Activated CD4-positive, alpha-beta T cell treated with anti-CD3 and anti-CD28 coated beads, Interleukin-2, amount 50 U/mL, for 4 hours (primary cell): ENCODE measurements at regions not wholly inside any gene's neighbourhood (a gene's known extent, or its start where the extent isn't known, plus 50 kb on each side); places are given as distances from the start of the nearest gene placed in this dataset.
"Not testable (repeated sequence)": the region's sequence is repeated elsewhere in the genome, so short reads cannot be mapped to it uniquely, and the experiment has no call there.

ENCODE experiments used
- DNase-seq, 2 experiments: peaks; one replicate each; pipeline ENCODE4 v3.0.0-alpha.2; 2020

GRCh38 chr6:133130863-133131262 is 110.3 kb upstream of the EYA4 start:
- DNase-seq, result no peak

GRCh38 chr6:133131621-133132465 is 109.3 kb upstream of the EYA4 start:
- DNase-seq, result no peak

GRCh38 chr6:133132466-133132971 is 108.6 kb upstream of the EYA4 start:
- DNase-seq, result no peak

- no peak for DNase-seq
These were observed 104.8 kb upstream of the EYA4 start for GRCh38 chr6:133136177-133136880.

- DNase-seq, result not testable (repeated sequence)
These were observed 93.5 kb upstream of the EYA4 start for GRCh38 chr6:133147470-133148184.

GRCh38 chr6:133156689-133157088 is 84.5 kb upstream of the EYA4 start:
- DNase-seq, result no peak

- DNase-seq, result no peak
These were observed 83.2 kb upstream of the EYA4 start for GRCh38 chr6:133157995-133158394.

GRCh38 chr6:133159255-133159795 is 81.8 kb upstream of the EYA4 start:
- DNase-seq, result no peak

GRCh38 chr6:133160536-133160935 is 80.6 kb upstream of the EYA4 start:
- DNase-seq, result no peak

- DNase-seq, result no peak
These were observed 75.9 kb upstream of the EYA4 start for GRCh38 chr6:133165235-133165634.

- no peak for DNase-seq
These were observed 74.4 kb upstream of the EYA4 start for GRCh38 chr6:133166766-133167165.

- DNase-seq, result no peak
These were observed 71.3 kb upstream of the EYA4 start for GRCh38 chr6:133169901-133170300.

- no peak for DNase-seq
These were observed 70.6 kb upstream of the EYA4 start for GRCh38 chr6:133170602-133171001.

- DNase-seq, result no peak
These were observed 69.1 kb upstream of the EYA4 start for GRCh38 chr6:133171989-133172604.

GRCh38 chr6:133173276-133173675 is 67.9 kb upstream of the EYA4 start:
- DNase-seq, result no peak

GRCh38 chr6:133179481-133179880 is 61.7 kb upstream of the EYA4 start:
- no peak for DNase-seq

- DNase-seq, result no peak
These were observed 57.5 kb upstream of the EYA4 start for GRCh38 chr6:133183691-133184090.

- no peak for DNase-seq
These were observed 56.3 kb upstream of the EYA4 start for GRCh38 chr6:133184798-133185372.

GRCh38 chr6:133185731-133186130 is 55.4 kb upstream of the EYA4 start:
- no peak for DNase-seq

GRCh38 chr6:133187114-133187513 is 54.0 kb upstream of the EYA4 start:
- no peak for DNase-seq

- no peak for DNase-seq
These were observed 53.3 kb upstream of the EYA4 start for GRCh38 chr6:133187657-133188453.
